ENCODE measurements at regions not wholly inside any gene's neighbourhood (a gene's known extent, or its start where the extent isn't known, plus 50 kb on each side); places are given as distances from the start of the nearest gene placed in this dataset.

DNA sequence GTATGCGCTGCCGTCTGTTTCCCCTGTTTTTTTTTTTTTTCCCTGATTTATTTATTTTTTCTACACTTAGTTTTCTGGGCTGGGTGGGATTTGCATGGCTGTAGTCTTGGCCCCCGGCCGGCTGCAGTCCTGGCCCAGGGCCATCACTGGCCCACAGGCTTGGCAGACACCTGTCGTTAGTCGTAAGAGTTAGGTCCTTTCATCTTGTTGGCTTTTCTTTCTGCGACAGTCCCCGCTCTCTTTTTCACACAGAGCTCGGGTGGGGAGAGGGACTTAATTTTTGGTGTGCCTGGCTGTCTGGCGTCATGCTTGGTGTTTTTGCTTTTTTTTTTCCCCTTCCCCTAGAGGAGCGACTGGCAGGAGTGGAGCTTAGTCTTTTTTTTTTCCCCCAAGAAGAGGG, 183.4 kb downstream of the KLF13 start:
- 84% methylated on average over 11 of the region's 11 CpGs for WGBS (ENCODE audit: low lambda C conversion rate, missing lambda C conversion rate)
- no peak overlapping the region for H3K27ac ChIP-seq
- H3K27me3 ChIP-seq: no peaks in the 10 kb centered on the region
- no peaks in the 10 kb centered on the region for H3K36me3 ChIP-seq (replicated peaks; ENCODE audit: insufficient read depth, low read depth)
- no peaks in the 10 kb centered on the region for H3K9me2 ChIP-seq (replicated peaks; ENCODE audit: insufficient read depth)
- H3K4me2 ChIP-seq: no peak overlapping the region
- no peaks in the 10 kb centered on the region for H3K4me1 ChIP-seq (ENCODE audit: insufficient read depth)
- H2AFZ ChIP-seq: no peak overlapping the region
- H3K79me2 ChIP-seq: no peaks in the 10 kb centered on the region
- no peaks in the 10 kb centered on the region for H3K9me3 ChIP-seq (ENCODE audit: low read depth)
- TF ChIP-seq, protein P1, sequence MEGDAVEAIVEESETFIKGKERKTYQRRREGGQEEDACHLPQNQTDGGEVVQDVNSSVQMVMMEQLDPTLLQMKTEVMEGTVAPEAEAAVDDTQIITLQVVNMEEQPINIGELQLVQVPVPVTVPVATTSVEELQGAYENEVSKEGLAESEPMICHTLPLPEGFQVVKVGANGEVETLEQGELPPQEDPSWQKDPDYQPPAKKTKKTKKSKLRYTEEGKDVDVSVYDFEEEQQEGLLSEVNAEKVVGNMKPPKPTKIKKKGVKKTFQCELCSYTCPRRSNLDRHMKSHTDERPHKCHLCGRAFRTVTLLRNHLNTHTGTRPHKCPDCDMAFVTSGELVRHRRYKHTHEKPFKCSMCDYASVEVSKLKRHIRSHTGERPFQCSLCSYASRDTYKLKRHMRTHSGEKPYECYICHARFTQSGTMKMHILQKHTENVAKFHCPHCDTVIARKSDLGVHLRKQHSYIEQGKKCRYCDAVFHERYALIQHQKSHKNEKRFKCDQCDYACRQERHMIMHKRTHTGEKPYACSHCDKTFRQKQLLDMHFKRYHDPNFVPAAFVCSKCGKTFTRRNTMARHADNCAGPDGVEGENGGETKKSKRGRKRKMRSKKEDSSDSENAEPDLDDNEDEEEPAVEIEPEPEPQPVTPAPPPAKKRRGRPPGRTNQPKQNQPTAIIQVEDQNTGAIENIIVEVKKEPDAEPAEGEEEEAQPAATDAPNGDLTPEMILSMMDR (IDR thresholded peaks at IDR 0.05; ENCODE audit: poor library complexity): no peak
- H4K20me1 ChIP-seq (ENCODE audit: insufficient read depth, poor library complexity, severe bottlenecking): no peaks in the 10 kb centered on the region
- DNase-seq (ENCODE audit: low spot score): no peak
- no peak overlapping the region for H3K4me3 ChIP-seq

DNA sequence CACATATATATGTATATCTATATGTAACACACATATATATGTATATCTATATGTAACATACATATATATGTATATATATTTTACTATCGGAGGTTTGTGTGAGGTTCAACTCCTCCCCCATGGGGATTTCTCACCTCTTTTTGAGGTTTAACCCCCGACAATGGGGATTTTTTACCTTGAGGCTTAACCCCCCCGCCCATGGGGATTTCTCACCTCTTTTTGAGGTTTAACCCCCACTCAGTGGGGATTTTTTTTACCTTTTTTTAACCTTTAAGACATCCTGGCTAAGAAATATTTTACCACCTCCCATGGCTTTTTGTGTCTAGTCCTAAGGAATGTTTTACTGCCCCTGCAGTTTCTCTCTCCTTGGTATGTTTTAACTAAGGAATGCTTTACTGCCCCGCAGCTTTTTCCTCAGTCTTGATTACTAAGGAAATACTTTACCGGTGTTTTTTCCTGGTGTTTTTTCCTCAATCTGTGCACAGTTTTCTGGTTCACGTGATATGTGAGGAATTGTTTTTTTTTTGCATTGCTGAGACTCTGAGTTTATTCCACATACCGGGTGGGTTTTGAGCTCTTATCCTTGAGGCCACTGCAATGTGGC, 185.2 kb downstream of the KLF13 start:
- H3K4me2 ChIP-seq: no peak overlapping the region
- H3K27ac ChIP-seq: no peak overlapping the region

DNA sequence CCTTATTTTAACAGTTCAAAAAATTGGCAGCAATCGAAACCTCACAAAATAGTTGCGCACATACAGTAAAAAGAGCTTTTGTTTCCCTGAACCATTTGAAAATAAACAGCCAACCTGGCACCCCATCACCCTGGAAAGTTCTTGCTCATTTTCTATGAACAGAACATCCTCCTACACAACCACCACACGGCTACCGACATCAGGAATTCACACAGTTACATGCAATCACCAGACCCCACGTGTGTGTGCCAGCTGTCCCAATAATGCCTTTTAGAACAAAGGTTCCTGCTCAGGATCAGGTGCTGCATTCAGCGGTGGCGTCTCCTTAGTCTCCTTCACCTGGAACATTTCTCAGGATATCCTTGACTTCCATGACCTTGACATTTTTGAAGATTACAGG, 186.5 kb downstream of the KLF13 start:
- H3K9me3 ChIP-seq (ENCODE audit: low read depth): no peaks in the 10 kb centered on the region
- WGBS (ENCODE audit: low lambda C conversion rate, missing lambda C conversion rate): 92% methylated on average over 7 of the region's 7 CpGs
- H3K79me2 ChIP-seq: no peaks in the 10 kb centered on the region
- no peaks in the 10 kb centered on the region for H3K27me3 ChIP-seq
- DNase-seq (ENCODE audit: low spot score): no peak
- no peak overlapping the region for H3K27ac ChIP-seq
- no peak overlapping the region for H2AFZ ChIP-seq
- no peaks in the 10 kb centered on the region for H4K20me1 ChIP-seq (ENCODE audit: insufficient read depth, poor library complexity, severe bottlenecking)
- TF ChIP-seq EZH2 (IDR thresholded peaks at IDR 0.05; ENCODE audit: borderline replicate concordance): no peak
- TF ChIP-seq EZH2phosphoT487 (IDR thresholded peaks at IDR 0.05; ENCODE audit: low read depth, severe bottlenecking, unreplicated experiment): no peak
- TF ChIP-seq, protein P1 (IDR thresholded peaks at IDR 0.05; ENCODE audit: poor library complexity): no peak
- no peaks in the 10 kb centered on the region for H3K36me3 ChIP-seq (replicated peaks; ENCODE audit: insufficient read depth, low read depth)
- no peak overlapping the region for H3K4me3 ChIP-seq
- H3K9me2 ChIP-seq (replicated peaks; ENCODE audit: insufficient read depth): no peaks in the 10 kb centered on the region
- H3K4me2 ChIP-seq: no peak overlapping the region
- H3K4me1 ChIP-seq (ENCODE audit: insufficient read depth): no peaks in the 10 kb centered on the region

More for the DNA sequence above, 185.2 kb downstream of the KLF13 start:
- Histone ChIP-seq H3K36me3 (replicated peaks; ENCODE audit: insufficient read depth, low read depth) (no peaks in the 10 kb centered on the region), H3K9me3 (ENCODE audit: low read depth) (no peaks in the 10 kb centered on the region), H3K4me1 (ENCODE audit: insufficient read depth) (no peaks in the 10 kb centered on the region), H3K27me3 (no peaks in the 10 kb centered on the region), H3K9me2 (replicated peaks; ENCODE audit: insufficient read depth) (no peaks in the 10 kb centered on the region), H3K4me3 (no peak overlapping the region), H2AFZ (no peak overlapping the region), H3K79me2 (no peaks in the 10 kb centered on the region), H4K20me1 (ENCODE audit: insufficient read depth, poor library complexity, severe bottlenecking) (no peaks in the 10 kb centered on the region)
- TF ChIP-seq EZH2 (IDR thresholded peaks at IDR 0.05; ENCODE audit: borderline replicate concordance) (no peak), EZH2phosphoT487 (IDR thresholded peaks at IDR 0.05; ENCODE audit: low read depth, severe bottlenecking, unreplicated experiment) (no peak)
- TF ChIP-seq, protein P1 (IDR thresholded peaks at IDR 0.05; ENCODE audit: poor library complexity): no peak
- no peak for DNase-seq (ENCODE audit: low spot score)
- WGBS (ENCODE audit: low lambda C conversion rate, missing lambda C conversion rate): 79% methylated on average over 7 of the region's 7 CpGs

DNA sequence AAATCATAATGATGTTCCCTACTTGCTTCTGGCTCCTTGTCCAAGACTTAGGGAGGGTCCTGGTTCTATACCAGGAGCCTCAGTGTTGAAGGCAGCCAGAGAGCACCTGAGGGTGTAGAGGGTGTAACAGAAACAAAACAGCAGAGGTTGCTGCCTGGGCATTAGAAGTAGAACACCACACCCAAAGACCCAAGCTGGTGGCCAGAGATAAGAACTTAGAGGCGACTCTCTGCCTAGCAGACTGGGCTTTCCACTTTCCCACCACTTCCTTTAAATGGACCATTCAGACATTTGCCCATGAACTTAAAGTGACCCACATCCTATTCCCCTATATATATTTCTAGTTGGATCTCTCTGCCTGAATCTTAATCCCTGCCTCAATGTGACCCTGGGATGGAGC, 189.8 kb downstream of the KLF13 start:
- TF ChIP-seq, protein P1 (IDR thresholded peaks at IDR 0.05; ENCODE audit: poor library complexity): no peak
- TF ChIP-seq EZH2phosphoT487 (IDR thresholded peaks at IDR 0.05; ENCODE audit: low read depth, severe bottlenecking, unreplicated experiment): no peak
- no peak for TF ChIP-seq EZH2 (IDR thresholded peaks at IDR 0.05; ENCODE audit: borderline replicate concordance)
- DNase-seq (ENCODE audit: low spot score): no peak
- 92% methylated on average over 1 of the region's 1 CpG for WGBS (ENCODE audit: low lambda C conversion rate, missing lambda C conversion rate)

More for the DNA sequence above, 189.8 kb downstream of the KLF13 start:
- H3K9me2 ChIP-seq (replicated peaks; ENCODE audit: insufficient read depth): no peaks in the 10 kb centered on the region
- no peak overlapping the region for H3K4me3 ChIP-seq
- no peaks in the 10 kb centered on the region for H3K36me3 ChIP-seq (replicated peaks; ENCODE audit: insufficient read depth, low read depth)
- H3K27me3 ChIP-seq: no peaks in the 10 kb centered on the region
- H3K79me2 ChIP-seq: no peaks in the 10 kb centered on the region
- no peaks in the 10 kb centered on the region for H4K20me1 ChIP-seq (ENCODE audit: insufficient read depth, poor library complexity, severe bottlenecking)
- H3K4me1 ChIP-seq (ENCODE audit: insufficient read depth): no peaks in the 10 kb centered on the region
- no peaks in the 10 kb centered on the region for H3K9me3 ChIP-seq (ENCODE audit: low read depth)
- no peak overlapping the region for H3K4me2 ChIP-seq
- no peak overlapping the region for H2AFZ ChIP-seq
- no peak overlapping the region for H3K27ac ChIP-seq

Measured in hepatocyte (in vitro differentiated cells).